A549 (cell line): ENCODE measurements at regions not wholly inside any gene's neighbourhood (a gene's known extent, or its start where the extent isn't known, plus 50 kb on each side); places are given as distances from the start of the nearest gene placed in this dataset.

ENCODE experiments used
- CTCF ChIP-seq: fragments of >200 bp; sonication (Bioruptor Twin); formaldehyde crosslinking; IDR thresholded peaks from 3 replicates; pipeline ENCODE4 v1.5.1; 2016
- EHF ChIP-seq: fragments of 250-450 bp; sonication (Bioruptor Pico); IDR thresholded peaks from 2 replicates; pipeline ENCODE4 v1.5.0; 2020; ENCODE audit warnings: mild to moderate bottlenecking
- EP300 ChIP-seq, 2 experiments: fragments of >200 bp; sonication (Bioruptor Twin); formaldehyde crosslinking; IDR thresholded peaks; 2 replicates in 1 of 2; 3 replicates in 1 of 2; pipeline ENCODE4 v1.6.1; 2016 to 2017
- JUNB ChIP-seq: fragments of >200 bp; sonication (Bioruptor Twin); formaldehyde crosslinking; IDR thresholded peaks from 2 replicates; pipeline ENCODE4 v1.6.1; 2016
- NPAS2 ChIP-seq: fragments of 250-450 bp; sonication (Bioruptor Pico); IDR thresholded peaks from 2 replicates; pipeline ENCODE4 v1.8.0; 2022; ENCODE audit warnings: mild to moderate bottlenecking, moderate library complexity, borderline replicate concordance
- RAD21 ChIP-seq, 2 experiments: fragments of >200 bp in 1 of 2; sonication (Bioruptor Twin) in 1 of 2; formaldehyde crosslinking in 1 of 2; IDR thresholded peaks in 1 of 2; conservative IDR thresholded peaks in 1 of 2; 2 replicates in 1 of 2; 3 replicates in 1 of 2; pipeline ENCODE4 v1.6.1; 2012 to 2018; ENCODE audit warnings: inconsistent platforms in 1 of 2

- TF ChIP-seq NPAS2 (CRISPR knock-in tag) (no peak), JUNB (no peak), EHF (CRISPR knock-in tag) (no peak), RAD21 (conservative IDR thresholded peaks at IDR 0.05 in 1 of 2, IDR thresholded peaks at IDR 0.05 in 1 of 2) (no peak), CTCF (no peak), EP300 (IDR thresholded peaks at IDR 0.05) (no peak)
Observed at GRCh38 chr10:64201936-64202335, 680.7 kb downstream of the REEP3 start.
